Stomach (tissue), 4 donors: ENCODE measurements at regions not wholly inside any gene's neighbourhood (a gene's known extent, or its start where the extent isn't known, plus 50 kb on each side); places are given as distances from the start of the nearest gene placed in this dataset.

Source experiments
- EP300 ChIP-seq: sonication (generic); formaldehyde crosslinking; IDR thresholded peaks from one replicate; pipeline ENCODE4 v1.6.1; 2017; ENCODE audit warnings: antibody characterized with exemption
- POLR2A ChIP-seq, 4 donors: fragments of 450-650 bp; IDR thresholded peaks; one replicate each; pipeline ENCODE4 v1.6.1; 2016; ENCODE audit warnings: antibody characterized with exemption in 4 of 4, control low read depth in 2 of 4, mild to moderate bottlenecking in 1 of 4, moderate library complexity in 1 of 4
- POLR2AphosphoS5 ChIP-seq, 3 donors: sonication (generic); formaldehyde crosslinking; IDR thresholded peaks; one replicate each; pipeline ENCODE4 v1.6.1; 2016; ENCODE audit warnings: antibody characterized with exemption in 3 of 3
- TF ChIP-seq, protein P1 (sequence below), 7 experiments: fragments of 450-650 bp in 4 of 7; fragments of 200-600 bp in 3 of 7; sonication (generic) in 3 of 7; IDR thresholded peaks; one replicate each; pipeline ENCODE4 v1.5.1; 2016 to 2019; ENCODE audit warnings: antibody characterized with exemption in 7 of 7, control low read depth in 2 of 7, mild to moderate bottlenecking in 1 of 7

- TF ChIP-seq POLR2A (IDR thresholded peaks at IDR 0.05), result no peak
- TF ChIP-seq, protein P1, sequence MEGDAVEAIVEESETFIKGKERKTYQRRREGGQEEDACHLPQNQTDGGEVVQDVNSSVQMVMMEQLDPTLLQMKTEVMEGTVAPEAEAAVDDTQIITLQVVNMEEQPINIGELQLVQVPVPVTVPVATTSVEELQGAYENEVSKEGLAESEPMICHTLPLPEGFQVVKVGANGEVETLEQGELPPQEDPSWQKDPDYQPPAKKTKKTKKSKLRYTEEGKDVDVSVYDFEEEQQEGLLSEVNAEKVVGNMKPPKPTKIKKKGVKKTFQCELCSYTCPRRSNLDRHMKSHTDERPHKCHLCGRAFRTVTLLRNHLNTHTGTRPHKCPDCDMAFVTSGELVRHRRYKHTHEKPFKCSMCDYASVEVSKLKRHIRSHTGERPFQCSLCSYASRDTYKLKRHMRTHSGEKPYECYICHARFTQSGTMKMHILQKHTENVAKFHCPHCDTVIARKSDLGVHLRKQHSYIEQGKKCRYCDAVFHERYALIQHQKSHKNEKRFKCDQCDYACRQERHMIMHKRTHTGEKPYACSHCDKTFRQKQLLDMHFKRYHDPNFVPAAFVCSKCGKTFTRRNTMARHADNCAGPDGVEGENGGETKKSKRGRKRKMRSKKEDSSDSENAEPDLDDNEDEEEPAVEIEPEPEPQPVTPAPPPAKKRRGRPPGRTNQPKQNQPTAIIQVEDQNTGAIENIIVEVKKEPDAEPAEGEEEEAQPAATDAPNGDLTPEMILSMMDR (IDR thresholded peaks at IDR 0.05), result no peak
- TF ChIP-seq EP300, result no peak
- no peak for TF ChIP-seq POLR2AphosphoS5 (IDR thresholded peaks at IDR 0.05)
Measured at GRCh38 chr17:73749337-73749823, 105.1 kb upstream of the SDK2 start.
